Spleen (tissue), 7 donors: ENCODE measurements at regions not wholly inside any gene's neighbourhood (a gene's known extent, or its start where the extent isn't known, plus 50 kb on each side); places are given as distances from the start of the nearest gene placed in this dataset.

ENCODE experiments used
- POLR2AphosphoS5 ChIP-seq, 3 donors: sonication (generic); formaldehyde crosslinking; IDR thresholded peaks; one replicate each; pipeline ENCODE4 v1.5.1; 2017; ENCODE audit warnings: antibody characterized with exemption in 3 of 3
- TF ChIP-seq, protein P1 (sequence below), 11 experiments: fragments of 200-600 bp in 7 of 11; fragments of 450-650 bp in 4 of 11; sonication (generic) in 4 of 11; IDR thresholded peaks in 8 of 11; conservative IDR thresholded peaks in 3 of 11; 1 replicate in 7 of 11; 2 replicates in 4 of 11; pipeline versions ENCODE4 v1.4.0 to v1.8.0; 2016 to 2021; ENCODE audit warnings: antibody characterized with exemption in 11 of 11, inconsistent platforms in 4 of 11, mild to moderate bottlenecking in 1 of 11
- donor health status: DM: no; HTN: no; CAD: no; lungs with moderate emphysema.
- donor health status: DM: no; HTN: no; CAD: no.
- donor health status: DM: no; HTN: no; CAD: no.

DNA sequence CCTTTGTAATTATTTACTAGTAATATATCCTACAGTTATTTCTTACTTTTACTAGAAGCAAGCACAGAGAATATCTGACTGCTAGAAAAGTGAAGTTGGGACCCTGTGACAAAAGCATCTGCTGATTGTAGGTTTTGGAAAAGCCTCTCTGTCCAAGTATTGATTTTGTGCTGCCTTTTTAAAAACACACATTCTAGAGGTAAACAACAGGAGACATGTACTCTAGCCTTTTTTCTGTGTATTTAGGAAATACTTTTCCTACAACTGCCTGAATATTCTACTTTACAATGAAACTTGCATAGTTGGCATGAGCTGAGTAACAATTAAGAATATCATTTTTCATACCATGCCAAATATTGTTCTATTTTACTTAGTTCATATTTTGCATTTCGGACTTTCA, 1249.0 kb downstream of the SLC16A7 start:
- TF ChIP-seq, protein P1, sequence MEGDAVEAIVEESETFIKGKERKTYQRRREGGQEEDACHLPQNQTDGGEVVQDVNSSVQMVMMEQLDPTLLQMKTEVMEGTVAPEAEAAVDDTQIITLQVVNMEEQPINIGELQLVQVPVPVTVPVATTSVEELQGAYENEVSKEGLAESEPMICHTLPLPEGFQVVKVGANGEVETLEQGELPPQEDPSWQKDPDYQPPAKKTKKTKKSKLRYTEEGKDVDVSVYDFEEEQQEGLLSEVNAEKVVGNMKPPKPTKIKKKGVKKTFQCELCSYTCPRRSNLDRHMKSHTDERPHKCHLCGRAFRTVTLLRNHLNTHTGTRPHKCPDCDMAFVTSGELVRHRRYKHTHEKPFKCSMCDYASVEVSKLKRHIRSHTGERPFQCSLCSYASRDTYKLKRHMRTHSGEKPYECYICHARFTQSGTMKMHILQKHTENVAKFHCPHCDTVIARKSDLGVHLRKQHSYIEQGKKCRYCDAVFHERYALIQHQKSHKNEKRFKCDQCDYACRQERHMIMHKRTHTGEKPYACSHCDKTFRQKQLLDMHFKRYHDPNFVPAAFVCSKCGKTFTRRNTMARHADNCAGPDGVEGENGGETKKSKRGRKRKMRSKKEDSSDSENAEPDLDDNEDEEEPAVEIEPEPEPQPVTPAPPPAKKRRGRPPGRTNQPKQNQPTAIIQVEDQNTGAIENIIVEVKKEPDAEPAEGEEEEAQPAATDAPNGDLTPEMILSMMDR (IDR thresholded peaks at IDR 0.05 in 8 of 11, conservative IDR thresholded peaks at IDR 0.05 in 3 of 11) = no peak
- no peak for TF ChIP-seq POLR2AphosphoS5 (IDR thresholded peaks at IDR 0.05)
